GM18861 (cell line): ENCODE measurements at regions not wholly inside any gene's neighbourhood (a gene's known extent, or its start where the extent isn't known, plus 50 kb on each side); places are given as distances from the start of the nearest gene placed in this dataset.
"Not testable (repeated sequence)": the region's sequence is repeated elsewhere in the genome, so short reads cannot be mapped to it uniquely, and the experiment has no call there.

Experiments
- ATAC-seq: cut with Tn5 transposase; IDR thresholded peaks from one replicate; pipeline ENCODE4 v1.9.1; 2021; ENCODE audit not compliant: unreplicated experiment

DNA sequence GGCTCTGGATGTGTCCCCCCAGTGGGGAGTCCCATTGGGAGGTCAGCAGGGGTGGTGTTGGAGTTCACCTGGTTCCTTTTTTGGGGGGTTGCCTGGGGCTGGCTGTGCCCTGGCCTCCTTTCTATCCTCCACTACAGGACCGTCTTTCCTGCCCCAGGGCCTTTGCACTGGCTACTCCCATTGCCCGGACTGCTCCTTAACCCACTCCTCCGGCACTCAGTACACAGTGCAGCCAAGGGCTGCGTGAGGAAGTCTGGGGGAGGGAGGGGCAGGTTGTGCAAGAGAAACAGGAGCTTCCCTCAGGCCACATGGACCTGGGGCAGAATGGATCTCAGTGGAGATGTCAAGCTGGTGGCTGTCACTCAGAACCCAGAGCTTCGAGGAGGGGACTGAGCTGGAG is 429.3 kb upstream of the SULF2 start:
- no peak for ATAC-seq

DNA sequence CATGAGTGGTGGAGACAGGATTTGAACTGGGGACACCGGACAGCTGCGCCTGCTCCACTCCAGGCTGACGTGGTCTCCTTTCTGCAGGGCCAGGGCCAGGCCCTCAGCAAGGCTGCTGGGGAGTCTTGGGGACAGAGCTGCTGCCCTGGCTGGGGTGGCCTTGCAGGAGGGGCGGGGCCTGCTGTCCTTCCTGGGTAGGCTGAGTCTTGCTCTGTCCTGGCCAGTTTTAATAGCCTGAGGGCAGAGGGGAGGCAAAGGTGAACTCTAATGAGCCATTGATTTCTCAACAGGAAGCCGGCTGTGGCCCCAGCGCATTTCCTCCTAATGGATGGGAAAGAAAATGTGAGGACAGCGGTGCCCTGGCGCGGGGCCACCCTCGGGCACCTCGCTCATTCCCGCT is 428.4 kb upstream of the SULF2 start:
- not testable (repeated sequence) for ATAC-seq

DNA sequence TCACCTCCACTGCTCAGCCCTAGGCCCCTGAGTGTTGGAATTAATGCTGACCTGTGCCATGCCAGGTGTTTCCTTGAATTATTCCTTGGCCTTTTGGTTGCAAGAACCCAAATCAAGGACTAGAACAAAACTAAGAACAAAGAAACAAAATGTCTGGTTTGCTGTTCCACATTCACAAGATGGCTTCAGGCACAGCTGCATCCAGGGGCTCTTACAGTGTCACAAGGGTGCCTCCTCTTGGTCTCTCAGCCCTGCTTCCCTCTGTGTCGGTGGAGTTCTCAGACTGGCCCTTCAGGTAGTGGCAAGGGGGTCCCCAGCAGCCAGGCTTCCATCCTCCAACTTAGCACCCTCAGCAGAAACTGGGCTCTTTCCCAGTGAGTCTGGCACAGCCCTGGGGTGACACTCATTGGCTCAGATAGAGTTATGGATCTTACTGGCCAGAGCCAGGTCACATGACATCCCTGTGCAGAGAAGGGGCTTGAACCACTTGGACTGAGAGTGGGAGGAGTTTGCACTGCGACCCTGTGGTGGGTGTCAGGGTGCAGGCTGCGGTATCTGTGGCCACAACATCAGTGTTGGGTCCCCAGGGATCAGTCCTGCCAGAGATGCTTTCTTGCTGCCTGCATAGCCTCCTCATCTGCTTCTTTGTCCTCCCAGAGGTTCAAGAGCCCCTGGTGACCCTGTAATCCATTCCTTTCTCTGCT is 427.7 kb upstream of the SULF2 start:
- ATAC-seq: no peak

DNA sequence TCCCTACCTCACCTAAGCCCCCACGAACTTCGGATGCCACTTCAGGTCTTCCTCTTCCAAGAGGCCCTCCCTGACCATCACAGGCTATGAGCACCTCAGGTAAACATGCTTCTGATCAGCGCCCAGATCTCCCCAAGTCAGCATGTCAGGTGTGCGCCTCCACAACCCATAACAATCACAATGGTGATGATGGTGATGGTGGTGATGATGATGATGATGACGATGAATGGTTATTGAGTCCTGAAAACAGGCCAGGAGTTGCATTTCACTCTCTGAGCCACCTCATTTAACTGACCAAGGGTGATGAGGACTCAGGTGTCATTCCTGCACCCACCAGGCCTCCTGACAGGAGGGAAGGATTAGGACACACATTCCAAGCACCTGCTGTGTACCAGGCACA is 426.6 kb upstream of the SULF2 start:
- no peak for ATAC-seq

DNA sequence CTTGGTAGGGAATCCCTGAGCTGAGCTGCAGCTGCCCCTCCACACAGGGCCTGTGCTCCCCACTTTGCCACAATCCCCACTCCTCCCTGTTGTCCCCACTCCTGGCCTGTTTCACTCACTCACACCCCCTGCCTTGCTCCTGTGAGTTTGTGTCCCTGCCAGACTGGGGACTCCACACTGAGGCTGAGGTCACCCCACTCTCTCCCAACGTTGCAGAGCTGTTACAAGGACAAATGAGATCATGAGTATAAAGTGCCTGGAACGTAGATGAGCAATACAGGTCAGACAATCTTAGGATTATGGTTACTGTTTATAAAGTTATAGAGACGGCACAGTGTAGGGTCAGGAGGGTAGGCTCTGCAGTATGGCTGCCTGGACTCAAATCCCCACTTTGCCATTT is 426.0 kb upstream of the SULF2 start:
- ATAC-seq: no peak

DNA sequence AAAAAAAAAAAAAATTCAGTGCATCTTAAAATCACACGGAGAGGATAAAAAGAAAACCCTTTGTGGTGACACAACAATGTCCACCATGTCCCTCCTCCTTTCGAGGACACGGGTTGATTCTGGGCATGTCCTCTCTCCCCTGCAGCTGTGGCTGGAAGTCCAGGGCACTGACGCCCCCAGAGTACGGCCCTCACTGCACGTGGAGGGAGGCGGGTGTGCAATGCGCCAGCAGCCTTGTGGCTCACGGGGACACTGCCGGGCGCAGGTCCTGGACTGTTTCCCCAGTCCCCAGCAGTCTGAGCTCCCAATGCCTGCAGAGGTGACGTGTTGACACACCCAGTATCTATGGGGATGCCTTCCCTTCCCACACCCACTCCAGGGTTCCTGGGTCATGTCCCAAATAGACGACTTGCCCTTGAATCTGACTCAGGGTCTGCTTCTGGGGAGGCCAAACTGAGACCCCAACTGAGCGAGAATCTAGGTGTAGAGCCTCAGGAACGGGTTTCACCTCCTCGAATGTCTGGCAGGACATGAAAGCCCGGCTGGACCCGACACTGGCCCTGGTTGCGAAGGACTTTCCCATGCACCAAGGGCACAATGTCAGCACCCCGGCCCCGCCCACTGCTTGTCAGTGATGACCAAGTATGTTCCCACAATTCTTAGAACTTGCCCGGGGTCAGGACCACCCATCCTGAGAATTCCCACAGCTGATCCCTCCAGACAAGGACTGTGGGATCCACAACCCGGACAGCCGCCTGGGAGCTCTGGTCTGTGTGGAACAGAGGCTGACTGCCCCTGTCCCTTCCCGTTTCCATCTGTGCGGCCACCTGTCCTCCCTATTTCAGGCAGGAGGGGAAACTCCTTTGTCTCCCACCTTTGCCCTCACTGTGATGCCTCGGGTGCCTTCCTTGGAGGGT is 425.1 kb upstream of the SULF2 start:
- no peak for ATAC-seq

DNA sequence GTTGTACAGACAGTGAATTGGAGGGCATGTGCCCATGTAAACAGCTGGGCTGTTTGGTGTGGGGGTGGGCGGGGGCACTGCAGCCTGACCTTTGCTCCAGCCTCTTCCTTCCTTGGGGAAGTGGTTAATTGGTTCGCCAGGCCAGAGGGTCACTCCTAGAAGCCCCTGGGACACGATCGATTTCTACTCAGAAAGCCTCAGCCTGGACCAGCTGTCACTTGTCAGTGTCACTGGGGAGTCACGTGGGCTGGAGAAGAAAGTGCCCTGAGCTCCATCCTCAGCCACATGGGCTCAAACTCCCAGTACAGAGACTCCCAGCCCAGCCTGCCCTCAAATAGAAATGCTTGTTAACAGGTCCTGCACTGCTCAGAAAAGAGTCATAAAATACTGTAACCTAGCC is 423.8 kb upstream of the SULF2 start:
- ATAC-seq: no peak

DNA sequence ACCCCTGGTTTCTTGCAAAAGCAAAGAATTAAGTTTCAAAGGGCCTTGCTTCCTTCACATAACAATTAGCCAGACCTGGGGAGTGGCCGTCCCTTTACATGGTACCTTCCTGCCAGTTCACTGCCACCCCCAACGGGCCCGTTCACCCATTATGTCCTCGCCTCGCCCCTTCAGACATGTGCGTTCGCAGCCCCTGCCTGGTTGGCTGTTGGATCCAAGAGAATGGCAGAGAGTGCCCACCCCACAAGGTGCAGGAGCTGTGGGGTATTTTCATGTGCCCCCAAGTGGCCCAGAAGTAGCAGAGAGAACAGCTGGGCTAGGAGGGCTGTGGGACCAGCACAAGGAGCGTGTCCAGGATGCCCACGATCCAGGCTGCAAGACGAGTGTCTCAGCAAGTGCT is 422.9 kb upstream of the SULF2 start:
- no peak for ATAC-seq

DNA sequence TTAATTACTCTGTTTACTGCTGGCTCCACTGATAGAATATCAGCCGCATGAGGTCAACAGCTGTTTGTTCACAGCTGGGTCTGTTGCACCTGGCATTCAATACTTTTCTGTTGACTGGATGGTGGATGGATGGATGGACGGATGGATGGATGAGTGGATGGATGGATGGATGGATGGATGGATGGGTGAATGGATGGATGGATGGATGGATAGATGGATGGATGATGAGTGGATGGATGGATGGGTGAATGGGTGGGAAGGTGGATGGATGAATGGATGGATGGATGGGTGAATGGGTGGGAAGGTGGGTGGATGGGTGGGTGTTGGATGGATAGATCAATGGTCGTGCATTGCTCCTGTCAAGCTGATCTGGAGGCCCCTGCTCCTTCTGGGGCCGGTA is 422.2 kb upstream of the SULF2 start:
- no peak for ATAC-seq

DNA sequence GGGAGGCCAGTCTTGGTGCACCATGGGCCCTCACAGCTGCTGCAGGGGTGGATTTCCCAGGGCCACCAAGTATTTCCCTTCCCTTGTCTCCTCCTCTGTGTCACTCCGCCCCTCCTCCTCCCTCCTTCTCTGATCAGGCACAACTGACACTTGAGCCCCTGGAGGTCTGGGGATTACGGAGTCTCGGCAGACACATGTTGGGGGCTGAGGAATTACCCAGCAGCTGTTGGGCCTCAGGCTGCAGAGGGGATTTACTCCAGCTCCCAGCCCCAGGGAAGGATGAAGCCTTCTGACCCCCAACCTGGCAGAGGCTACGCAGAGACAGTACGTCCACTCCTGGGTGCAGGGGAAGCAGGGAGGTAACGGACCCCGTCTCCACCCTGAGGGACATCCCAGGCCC is 420.5 kb upstream of the SULF2 start:
- ATAC-seq: no peak

DNA sequence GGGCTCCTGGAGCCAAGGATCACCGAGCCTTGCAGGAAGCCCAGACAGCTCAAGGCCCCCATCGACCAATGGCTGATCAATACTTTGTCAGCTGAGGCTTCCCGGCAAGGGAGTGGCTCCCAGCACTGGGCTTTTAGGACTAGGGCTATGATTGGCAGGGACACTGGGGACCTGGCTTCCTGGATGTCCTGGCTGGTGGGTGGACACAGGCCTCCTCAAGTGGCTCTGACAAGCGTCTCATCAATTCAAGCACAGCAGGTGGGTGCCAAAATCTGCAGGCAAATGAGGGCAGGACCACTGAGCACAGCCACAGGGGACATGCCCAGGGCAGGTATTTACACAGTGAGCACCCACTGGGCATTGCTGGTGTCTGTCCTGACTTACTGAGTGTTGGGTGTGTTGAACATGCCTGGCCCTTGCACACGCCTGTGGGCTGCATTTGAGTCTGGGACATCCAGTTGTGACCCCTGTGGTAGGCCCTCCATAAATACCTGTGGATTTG is 420.1 kb upstream of the SULF2 start:
- ATAC-seq: no peak

DNA sequence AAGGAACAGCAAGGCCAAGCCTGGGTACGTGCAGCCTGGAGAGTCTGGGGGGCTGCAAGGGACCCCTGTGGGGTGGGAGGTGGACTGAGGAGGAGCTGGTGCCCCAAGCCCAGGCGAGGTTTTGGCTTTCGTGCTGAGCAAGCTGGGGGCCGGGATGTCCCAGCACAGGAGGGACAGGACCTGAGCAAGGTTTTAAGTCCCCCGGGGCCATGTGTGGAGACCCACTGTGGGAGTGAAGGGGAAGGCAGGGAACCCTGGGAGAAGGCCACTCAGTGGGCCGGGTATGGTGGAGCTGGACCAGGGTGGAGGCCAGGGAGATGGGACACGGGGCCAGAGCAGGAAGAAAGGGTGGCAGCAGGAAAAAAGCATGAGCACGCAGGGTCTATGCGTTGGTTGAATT is 419.2 kb upstream of the SULF2 start:
- no peak for ATAC-seq

DNA sequence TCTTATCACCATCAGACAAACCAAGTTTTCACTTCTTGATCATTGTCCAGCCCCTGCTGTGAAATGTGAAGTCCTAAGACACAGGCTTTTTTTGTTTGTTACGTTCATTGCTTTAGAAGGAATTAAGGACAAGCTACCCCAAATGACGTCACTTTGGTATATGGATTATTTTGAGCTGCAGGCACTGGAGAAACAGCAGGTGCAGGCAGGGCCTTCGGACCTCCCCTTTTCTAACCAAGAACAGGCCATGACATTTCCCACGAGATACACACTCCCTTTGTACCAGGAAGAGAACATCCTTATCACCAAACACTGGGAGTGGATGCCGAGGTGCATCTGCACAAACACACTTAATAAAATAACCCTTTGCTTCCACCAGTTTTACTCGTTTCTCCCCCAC is 418.0 kb upstream of the SULF2 start:
- no peak for ATAC-seq

DNA sequence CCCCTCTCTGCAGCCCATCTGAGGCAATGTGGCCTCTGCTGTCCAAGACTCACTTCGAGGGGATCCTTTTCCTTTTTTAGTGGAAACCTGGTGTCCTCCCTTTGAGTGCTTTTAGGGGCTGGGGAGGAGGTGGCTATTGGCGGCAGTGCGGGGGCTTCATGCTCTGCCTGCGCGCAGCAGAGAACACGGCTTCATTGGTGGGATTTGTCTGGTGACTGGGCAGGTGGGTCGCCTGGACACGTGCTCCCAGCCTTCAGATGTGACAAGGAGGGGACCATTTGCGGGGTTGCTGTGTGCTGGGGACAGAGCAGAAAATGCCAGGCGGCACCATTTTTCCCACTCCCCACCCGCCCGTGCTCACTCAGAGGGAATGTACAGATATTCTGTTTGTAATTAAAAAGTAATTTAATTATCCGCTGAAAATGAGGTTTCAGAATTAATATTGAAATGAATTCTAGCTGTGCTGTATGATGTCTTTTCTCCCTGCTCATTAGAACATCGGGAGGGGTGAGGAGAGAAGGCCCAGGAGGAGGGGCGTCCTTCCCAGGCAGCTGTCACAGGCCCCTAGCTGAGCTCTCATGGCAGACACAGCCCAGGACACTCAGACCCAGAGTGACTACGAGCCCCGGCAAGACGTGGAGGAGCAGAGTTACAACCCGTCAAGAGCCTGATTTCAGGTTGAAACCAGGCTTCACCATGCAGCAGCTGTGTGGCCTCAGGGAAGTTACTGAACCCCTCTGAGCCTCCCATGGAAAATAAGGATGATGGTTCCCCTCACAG is 417.2 kb upstream of the SULF2 start:
- no peak for ATAC-seq

DNA sequence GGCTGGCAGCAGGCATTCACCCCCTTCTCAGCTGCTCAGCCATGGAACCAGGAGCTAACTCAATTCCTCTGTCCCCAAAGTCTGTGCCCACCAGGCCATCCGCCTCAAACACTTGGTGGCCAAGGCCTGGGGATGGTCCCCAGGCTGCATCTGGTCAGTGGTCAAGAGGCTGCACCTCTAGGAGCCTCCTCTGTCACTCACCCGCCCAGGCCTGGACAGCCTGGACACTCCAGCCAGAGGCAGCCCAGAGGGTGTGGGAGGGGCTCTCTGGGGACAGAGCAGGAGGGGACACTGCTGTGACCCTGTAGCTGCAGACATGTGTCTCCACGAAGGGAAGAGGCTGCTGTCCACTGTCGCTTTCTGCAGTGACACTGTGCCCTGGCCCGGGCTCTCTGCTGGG is 416.6 kb upstream of the SULF2 start:
- no peak for ATAC-seq

DNA sequence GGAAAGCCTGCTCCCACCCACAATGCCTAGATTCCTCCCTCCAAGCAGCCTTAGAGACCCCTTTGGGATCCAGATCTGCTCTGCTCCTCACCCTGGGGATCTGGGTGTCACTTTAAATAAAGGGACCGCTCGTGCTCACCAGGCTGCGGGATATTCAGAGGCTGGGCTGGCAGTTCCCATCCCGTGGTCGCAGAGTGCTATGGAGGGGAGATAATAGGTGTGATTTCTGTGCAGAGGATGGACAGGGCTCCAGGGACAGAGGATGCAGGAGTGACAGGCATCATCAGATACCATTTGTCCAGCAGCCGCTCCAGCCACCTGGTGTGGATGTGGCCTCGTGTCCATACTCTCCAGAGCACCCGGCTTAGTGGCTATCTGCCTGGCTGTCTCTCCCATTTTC is 415.9 kb upstream of the SULF2 start:
- ATAC-seq: no peak

DNA sequence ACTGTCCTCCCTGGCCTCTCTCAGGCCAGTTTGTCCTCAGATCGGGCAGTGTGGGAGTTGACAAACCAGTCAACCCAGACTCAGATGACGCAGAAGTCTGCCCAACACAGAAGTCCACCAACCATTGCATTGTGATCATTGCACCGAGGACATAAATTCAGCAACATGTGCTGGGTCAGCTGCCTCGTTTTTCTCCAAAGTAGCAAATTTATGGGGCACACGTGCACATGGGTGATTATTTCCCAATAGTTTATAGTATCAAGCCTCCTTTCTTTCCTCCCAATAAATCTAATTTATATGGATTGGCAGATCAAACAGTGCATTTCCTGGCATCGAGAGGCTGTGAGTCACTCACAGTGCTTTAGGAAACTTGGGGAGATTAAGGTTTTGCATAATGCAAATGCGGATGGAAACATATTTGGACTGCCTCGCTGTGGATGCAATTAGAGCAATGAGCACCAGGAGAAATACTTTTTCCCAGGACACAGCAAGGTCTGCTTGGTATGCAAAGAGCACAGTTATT is 413.7 kb upstream of the SULF2 start:
- ATAC-seq: no peak

DNA sequence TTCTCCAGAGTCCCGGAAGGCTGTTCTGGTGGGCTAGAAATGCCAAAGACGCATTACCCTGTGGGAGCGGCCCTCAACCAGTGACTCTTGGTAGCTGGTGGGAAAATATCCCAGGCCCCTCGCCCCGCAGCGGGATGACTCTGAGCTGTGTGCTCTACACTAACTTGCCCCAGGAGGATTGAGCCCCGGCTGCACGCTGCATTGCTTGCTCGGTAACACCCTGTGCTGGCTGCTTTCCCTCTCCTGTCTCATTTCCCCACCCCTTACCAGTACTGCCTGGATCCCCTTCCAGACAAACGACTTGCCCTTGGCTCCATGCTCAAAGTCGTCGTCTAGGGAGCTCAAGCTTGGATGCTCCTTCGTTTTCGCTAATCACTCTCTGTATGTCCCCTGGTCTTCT is 411.8 kb upstream of the SULF2 start:
- no peak for ATAC-seq

DNA sequence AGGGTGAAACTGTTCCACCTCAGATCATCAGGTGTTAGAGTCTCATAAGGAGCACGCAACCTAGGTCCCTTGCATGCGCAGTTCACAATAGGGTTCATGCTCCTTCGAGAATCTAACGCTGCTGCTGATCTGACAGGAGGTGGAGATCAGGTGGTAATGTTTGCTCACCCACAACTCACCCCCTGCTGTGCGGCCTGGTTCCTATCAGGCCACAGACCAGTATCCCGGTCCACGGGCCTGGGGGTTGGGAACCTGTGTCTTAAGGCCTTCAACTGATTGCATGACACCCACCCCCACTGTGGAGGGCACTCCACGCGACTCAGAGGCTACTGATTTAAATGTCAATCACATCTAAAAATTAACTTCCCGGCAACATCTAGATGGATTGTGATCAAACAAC is 411.2 kb upstream of the SULF2 start:
- no peak for ATAC-seq

DNA sequence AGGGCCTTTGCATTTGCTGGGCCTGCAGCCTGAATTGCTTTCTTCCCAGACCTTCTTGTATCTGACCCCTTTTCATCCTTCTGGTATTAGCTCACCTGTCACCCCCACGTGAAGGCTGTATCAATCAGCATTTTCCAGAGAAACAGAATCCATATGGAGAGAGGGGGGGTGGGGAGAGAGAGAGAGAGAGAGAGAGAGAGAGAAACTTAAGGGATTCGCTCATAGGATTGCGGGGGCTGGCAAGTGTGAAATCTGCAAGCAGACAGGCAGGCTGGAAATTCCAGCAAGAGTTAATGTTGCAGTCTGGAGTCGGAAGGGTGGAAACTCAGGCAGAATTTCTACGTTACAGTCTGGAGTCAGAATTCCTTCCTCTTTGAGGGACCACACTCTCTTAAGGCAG is 410.7 kb upstream of the SULF2 start:
- no peak for ATAC-seq

DNA sequence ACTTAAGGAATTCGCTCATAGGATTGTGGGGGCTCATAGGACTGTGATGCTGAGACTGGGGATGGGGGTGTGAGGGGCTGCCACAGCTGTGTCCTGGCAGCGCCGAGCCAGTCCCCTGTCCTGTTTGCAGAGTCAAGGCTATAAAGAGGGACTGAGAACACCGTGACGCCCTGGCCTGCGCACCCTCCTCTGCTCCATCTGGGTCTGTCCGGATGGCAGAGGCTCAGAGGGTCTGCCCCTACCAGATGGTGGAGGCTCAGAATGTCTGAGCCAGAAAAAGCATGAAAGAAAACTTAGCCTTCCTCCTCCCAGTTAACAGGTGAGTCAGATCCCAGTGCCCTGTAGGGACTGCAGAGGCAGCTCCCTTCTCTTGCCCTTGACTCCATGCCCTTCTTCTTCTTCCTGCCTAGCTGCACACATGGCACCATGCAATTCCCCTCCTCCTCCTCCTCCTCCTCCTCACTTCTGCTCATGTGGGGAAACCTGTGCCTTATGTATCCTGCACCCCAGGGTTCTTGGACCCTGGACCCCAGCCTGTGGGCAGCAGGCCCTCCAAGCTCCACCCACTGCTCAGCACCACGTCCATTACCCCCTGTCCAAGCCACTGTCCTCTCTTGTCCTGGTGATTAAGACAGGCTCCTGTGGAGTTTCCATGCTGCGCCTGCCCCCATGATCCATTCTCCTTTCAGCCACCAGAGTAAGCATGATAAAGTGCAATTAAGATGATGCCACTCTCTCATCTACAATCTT is 410.0 kb upstream of the SULF2 start:
- ATAC-seq: no peak
